WERI-Rb-1 (cell line): ENCODE measurements at regions not wholly inside any gene's neighbourhood (a gene's known extent, or its start where the extent isn't known, plus 50 kb on each side); places are given as distances from the start of the nearest gene placed in this dataset.
A peak's percentile ranks its signal among the peaks of the same experiment; 100 is the strongest.

ENCODE experiments used
- DNase-seq: peaks from one replicate; pipeline ENCODE4 v3.0.0-alpha.2; 2020
- H3K27ac ChIP-seq: fragments of 250-450 bp; sonication (Bioruptor Pico); 2 replicates; pipeline ENCODE4 v1.5.1; 2020; ENCODE audit warnings: mild to moderate bottlenecking, moderate library complexity
- H3K27me3 ChIP-seq: fragments of 250-450 bp; sonication (Bioruptor Pico); 2 replicates; pipeline ENCODE4 v1.5.1; 2021; ENCODE audit warnings: mild to moderate bottlenecking, low read depth, moderate library complexity; ENCODE audit not compliant: insufficient read depth, severe bottlenecking
- H3K36me3 ChIP-seq: fragments of 250-450 bp; sonication (Bioruptor Pico); 2 replicates; pipeline ENCODE4 v1.5.1; 2020; ENCODE audit warnings: mild to moderate bottlenecking, moderate library complexity
- H3K4me3 ChIP-seq: 2 replicates; pipeline ENCODE4 v1.5.1; 2011; ENCODE audit warnings: low read depth, mild to moderate bottlenecking, control low read depth, low read length
- H3K9me3 ChIP-seq: fragments of 250-450 bp; sonication (Bioruptor Pico); 2 replicates; pipeline ENCODE4 v1.5.1; 2021; ENCODE audit warnings: mild to moderate bottlenecking, moderate library complexity; ENCODE audit not compliant: severe bottlenecking
- CTCF ChIP-seq: IDR thresholded peaks from 2 replicates; pipeline ENCODE4 v1.5.1; 2011; ENCODE audit warnings: low read depth, mild to moderate bottlenecking, control low read depth, inconsistent platforms, low read length

- no peak overlapping the region for H3K4me3 ChIP-seq
- TF ChIP-seq CTCF = no peak
- no peak overlapping the region for H3K27ac ChIP-seq
Measured at GRCh38 chr18:46294318-46294717, 190.1 kb downstream of the HAUS1 start.

GRCh38 chr18:46294751-46295150 is 190.6 kb downstream of the HAUS1 start:
- H3K27me3 ChIP-seq = no peaks in the 10 kb centered on the region

More at GRCh38 chr18:46294318-46294717, 190.1 kb downstream of the HAUS1 start:
- Histone ChIP-seq H3K27me3 (no peaks in the 10 kb centered on the region), H3K9me3 (no peaks in the 10 kb centered on the region), H3K36me3 (no peaks in the 10 kb centered on the region)
- no peak for DNase-seq

GRCh38 chr18:46295416-46295815 is 191.2 kb downstream of the HAUS1 start:
- Histone ChIP-seq H3K9me3 (no peaks in the 10 kb centered on the region), H3K36me3 (no peaks in the 10 kb centered on the region), H3K27ac (no peak overlapping the region), H3K27me3 (no peaks in the 10 kb centered on the region), H3K4me3 (no peak overlapping the region)
- no peak for DNase-seq
- no peak for TF ChIP-seq CTCF

More at GRCh38 chr18:46294751-46295150, 190.6 kb downstream of the HAUS1 start:
- Histone ChIP-seq H3K36me3 (no peaks in the 10 kb centered on the region), H3K4me3 (no peak overlapping the region), H3K27ac (no peak overlapping the region), H3K9me3 (no peaks in the 10 kb centered on the region)
- no peak for DNase-seq
- no peak for TF ChIP-seq CTCF

GRCh38 chr18:46296656-46297055 is 192.5 kb downstream of the HAUS1 start:
- no peaks in the 10 kb centered on the region for H3K36me3 ChIP-seq
- no peaks in the 10 kb centered on the region for H3K9me3 ChIP-seq
- H3K27me3 ChIP-seq = no peaks in the 10 kb centered on the region
- DNase-seq = no peak
- no peak overlapping the region for H3K27ac ChIP-seq
- H3K4me3 ChIP-seq = no peak overlapping the region
- 0 out of 2 replicates have a peak, but pooled peaks have one; percentile 6 for TF ChIP-seq CTCF

- no peaks in the 10 kb centered on the region for H3K9me3 ChIP-seq
- H3K4me3 ChIP-seq = no peak overlapping the region
- DNase-seq = no peak
- TF ChIP-seq CTCF = no peak
- H3K36me3 ChIP-seq = no peaks in the 10 kb centered on the region
- H3K27ac ChIP-seq = no peak overlapping the region
- no peaks in the 10 kb centered on the region for H3K27me3 ChIP-seq
Measured at GRCh38 chr18:46297124-46297523, 192.9 kb downstream of the HAUS1 start.

GRCh38 chr18:46297621-46298020 is 193.4 kb downstream of the HAUS1 start:
- H3K27ac ChIP-seq = no peak overlapping the region
- no peak for DNase-seq
- no peaks in the 10 kb centered on the region for H3K9me3 ChIP-seq
- H3K27me3 ChIP-seq = no peaks in the 10 kb centered on the region
- no peak overlapping the region for H3K4me3 ChIP-seq
- TF ChIP-seq CTCF = no peak
- H3K36me3 ChIP-seq = no peaks in the 10 kb centered on the region
